Fibroblast of gingiva (primary cell): ENCODE measurements at regions not wholly inside any gene's neighbourhood (a gene's known extent, or its start where the extent isn't known, plus 50 kb on each side); places are given as distances from the start of the nearest gene placed in this dataset.

Experiments
- DNase-seq: peaks from one replicate; pipeline ENCODE4 v3.0.0-alpha.2; 2011; ENCODE audit warnings: low read depth

DNA sequence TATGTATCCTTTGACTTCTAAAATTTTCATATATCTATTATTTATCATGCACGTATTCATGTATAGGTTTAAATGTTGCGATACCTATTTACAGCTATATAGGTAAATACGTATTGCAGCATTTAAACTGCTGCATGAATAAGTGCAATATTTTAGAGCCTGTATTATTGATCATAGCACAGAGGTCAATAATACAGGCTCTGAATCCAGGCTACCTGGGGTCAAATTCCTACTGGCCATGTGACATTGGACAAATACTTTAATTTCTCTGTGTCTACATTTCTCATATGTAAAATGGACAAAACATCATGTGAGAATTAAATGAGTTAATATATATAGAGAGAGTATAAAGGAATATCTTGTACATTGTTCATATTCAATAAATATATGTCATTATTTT lies 352.9 kb upstream of the ROBO2 start:
- no peak for DNase-seq

DNA sequence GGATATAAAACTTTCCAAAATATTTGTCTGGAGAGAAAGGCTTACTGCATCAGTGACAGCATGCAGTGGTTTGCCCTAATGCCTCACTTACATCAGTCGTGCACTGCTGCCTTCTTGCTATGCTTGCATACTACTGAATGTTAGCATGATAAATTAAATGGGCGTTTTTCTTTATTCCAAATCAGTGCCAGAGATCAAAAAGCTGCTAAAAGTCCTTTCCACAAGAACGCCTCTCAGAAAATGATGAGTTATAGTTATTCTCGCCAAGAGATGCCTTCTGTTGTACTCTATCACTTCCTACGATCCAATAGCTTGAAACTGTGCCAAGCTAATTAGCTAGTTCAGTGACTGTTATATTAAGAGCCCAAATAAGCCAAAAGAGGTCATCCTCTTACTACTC lies 345.8 kb upstream of the ROBO2 start:
- DNase-seq, result no peak

DNA sequence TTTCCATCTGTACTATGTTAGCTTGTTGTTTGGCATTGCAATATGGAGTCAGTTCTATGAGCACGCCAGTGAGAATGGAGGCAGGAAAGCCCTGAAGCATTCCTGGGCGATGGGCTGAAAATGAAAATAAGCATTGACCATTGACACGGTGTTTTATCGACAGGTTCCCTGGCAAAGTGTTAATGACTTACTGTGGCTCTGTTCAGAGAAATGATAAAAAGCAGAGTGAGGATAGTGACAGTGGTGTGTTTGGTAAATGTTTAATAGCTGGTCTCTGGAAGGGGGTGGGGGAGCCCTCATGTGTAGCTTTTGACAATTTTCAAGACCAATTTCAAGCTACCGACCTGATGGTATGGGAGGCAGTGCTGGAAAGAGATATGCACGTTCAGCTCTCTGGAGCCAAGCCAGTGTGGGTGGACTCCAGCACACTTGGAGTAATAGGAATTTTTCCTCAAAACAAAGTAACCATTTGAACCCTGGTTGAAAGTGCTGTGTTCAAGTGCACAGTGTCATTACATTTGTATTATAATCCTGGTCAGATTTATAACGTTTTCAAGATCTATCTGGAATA lies 341.7 kb upstream of the ROBO2 start:
- DNase-seq, result no peak

DNA sequence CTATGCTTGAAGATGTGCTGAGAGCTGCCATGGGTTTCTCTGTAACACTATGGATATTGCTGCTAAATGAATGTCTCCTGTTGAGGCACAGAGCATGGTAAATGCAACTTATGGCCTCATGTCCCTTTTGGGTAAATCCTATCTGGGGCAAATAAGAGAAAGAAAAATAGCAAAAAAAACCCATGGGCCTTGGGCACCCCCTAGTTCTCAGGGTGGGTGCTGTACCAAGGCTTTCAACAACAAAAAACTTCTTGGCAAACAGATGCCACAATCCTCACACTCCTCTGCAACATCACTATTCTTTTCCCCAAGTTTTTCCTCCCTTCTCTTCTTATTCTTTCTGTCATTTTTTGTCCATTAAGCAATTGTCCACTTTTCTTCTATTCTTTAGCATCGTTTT lies 340.1 kb upstream of the ROBO2 start:
- DNase-seq, result no peak

DNA sequence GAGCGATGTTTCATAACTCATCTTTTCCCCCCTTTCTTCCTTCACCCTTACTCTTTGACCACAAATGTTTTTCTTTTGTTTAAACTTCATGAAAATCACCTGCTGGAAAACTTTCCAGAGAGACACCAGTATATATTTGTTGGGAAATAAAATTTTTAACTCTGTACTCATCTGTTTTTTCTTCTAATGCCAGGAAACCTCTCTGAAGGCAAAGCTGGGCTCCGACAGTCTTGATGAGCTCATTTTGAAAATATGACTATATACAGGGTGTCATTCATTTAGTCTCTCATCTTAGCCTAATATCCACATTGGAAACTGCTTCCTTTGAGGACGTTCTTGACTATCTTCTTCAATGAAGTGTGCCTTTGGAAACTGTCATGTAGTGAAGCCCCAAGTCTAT lies 339.6 kb upstream of the ROBO2 start:
- peak; percentile 1 for DNase-seq

DNA sequence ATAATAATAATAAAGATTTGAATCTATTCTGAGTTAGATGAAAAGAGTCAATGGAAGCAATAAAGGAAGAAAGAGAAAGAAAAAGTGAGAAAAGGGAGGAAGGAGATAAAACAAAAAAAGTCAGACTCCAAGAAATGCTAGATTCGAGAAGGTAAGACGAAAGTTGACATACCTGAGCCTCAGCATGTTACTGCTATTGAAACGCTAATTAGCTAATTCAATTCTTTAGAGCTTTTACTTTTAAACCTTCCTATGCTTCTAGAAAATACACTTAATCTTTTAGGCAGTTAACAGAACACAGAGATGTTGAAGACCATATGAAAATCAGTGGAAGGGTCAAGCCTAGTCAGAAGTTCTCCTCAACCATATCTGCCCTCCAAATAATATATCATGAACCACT lies 337.2 kb upstream of the ROBO2 start:
- no peak for DNase-seq

DNA sequence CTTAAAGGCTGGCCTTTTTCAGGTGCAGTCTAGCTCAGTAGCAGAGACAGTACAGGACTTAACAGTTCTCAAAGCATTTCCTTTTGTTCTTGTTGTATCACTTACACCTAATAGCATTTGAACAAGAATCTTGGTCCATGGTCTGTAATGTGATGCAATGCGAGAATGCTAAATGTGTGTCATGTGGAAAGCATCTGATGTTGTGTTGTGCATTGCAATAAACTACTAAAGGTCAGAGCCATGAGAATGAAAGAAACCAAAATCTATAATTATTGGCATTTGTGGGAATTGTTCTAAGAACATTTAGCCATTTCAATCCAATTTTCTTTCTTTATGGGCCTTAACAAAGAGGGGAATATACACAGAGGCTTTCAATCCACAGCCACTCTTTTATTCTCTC lies 324.5 kb upstream of the ROBO2 start:
- peak; percentile 15 for DNase-seq

DNA sequence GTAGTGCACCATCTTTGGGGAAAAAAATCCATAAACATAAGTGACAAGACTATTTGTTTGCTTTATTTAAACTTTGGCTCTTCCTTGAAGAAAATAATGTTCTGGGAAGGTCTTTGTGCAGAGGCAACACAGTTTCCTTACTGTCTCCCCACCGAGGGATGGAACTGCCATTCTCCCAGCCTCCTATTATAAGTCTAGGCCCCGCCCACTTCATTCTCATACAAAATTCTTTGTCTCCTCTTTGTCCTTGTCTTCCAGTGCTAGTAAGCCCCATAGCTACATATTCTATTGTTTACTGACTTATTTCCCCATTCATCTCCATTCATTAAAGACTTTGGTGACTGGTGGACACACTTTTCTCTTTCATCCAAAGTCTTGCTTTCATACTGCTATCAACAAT lies 316.5 kb upstream of the ROBO2 start:
- DNase-seq, result no peak

DNA sequence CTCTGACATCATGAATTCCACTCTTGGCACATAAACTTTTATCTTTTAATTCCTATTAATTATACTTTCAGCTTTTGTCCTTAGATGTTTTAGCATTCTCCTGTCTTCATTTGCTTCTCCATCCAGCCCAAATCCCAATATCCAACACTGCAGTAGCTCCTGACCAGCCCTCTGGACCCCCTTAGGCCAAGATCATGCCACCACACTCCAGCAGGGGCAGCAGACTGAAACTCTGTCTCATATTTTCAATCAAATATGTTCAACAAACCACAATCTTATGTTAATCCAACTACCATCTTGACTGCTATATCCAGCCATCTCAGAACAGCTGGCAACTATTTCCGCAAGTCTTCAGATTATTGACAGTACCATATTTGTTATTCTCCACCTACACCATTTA lies 315.8 kb upstream of the ROBO2 start:
- no peak for DNase-seq

DNA sequence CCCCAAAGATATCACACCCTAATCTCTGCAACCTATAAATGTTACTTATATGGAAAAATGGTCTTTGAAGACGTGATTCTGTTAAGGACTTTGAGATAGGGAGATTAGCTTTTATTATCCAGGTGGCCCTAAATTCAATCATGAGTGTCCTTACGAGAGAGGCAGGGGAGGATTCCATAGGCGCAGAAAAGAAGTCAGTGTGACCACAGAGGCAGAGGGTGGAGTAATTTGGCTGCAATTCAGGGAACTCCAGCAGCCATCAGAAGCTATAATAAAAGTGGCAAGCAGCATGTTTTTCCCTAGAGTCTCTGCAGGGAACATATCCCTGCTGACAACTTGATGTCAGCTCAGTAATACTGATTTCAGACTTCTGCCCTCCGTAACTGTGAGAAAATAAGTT lies 315.2 kb upstream of the ROBO2 start:
- no peak for DNase-seq

DNA sequence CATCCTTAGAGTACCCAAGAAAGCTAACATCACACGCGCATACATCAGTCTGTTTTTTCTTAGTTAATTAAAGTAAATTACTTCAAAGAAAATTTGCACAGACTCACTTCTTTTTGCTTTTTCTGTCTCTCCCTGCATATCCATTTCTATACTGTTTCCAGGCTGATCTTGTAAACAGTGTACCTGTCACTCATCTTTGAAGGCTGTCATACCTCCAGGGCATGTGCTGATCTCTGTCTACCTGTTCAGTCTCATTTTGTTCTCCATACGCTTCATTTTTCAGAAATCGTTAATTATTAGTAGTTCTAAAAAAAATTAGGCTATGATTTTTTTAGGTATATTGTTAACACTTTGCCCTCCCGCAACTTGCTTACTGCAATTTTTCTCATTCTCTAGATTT lies 313.9 kb upstream of the ROBO2 start:
- DNase-seq, result no peak

DNA sequence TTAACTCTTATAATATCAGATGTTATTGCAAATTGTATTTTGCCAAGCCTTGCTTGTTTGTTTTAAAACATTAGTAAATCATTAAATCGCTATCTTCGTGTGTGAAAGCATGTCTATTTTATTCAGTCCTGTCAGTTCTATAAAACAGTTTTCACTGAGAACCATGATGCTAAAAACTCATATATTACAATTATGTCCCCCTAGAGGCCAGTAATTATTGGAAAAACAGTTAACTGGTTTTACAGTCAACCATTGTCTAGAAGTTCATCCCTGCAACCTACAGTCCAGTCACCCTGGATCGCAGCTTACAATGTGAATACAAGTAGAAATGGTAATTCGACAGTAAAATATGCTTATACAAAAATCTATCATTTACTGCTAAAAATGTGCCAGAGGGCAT lies 311.5 kb upstream of the ROBO2 start:
- DNase-seq, result no peak

DNA sequence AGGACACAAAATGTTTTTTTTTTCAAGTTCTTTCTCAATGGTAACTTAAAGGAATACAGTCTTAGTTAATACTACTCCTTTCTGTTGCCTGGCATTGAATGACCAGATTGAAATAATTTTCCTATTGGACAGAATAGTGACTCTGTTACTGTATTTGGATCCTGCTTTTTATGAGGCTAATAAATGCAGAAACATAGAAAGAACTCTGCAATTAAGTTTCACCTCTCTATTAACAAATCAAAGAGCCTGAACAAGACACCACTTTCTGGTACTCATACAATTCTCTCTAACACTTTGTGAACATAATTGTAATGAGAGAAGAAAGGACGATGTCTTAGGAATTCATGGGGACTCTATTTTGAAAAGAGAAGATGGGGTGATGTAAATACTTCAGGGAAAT lies 308.4 kb upstream of the ROBO2 start:
- DNase-seq, result no peak

DNA sequence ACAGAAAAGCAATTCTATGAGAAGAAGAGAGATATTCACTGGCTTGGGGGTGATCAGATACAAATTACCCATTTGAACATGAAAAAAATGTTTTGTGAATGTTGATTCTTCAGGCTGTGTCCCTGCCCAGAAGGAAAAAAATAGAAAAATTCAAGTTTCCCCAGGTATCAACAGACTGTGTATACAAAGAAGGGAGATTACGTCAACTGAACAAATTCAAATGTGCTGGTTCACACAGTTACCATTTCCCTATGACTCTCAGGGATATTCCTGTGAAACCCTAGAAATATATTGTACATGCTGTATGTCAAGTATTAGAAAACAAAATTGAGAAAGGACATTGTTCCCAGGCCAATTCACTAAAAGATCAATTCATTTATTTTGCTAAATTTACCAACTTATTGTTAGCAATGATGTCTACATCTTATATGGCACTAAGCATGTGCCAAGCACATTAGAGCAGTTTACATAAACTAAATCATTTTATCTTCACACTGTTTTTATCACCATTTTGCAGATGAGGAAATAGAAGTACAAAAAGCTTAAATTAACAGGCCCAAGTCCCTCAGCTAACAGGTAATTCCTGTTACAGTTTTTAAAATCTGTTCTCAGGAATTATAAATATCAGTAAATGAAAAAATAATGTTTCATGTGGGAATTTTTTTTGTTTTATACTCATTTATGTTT lies 306.7 kb upstream of the ROBO2 start:
- DNase-seq, result no peak

DNA sequence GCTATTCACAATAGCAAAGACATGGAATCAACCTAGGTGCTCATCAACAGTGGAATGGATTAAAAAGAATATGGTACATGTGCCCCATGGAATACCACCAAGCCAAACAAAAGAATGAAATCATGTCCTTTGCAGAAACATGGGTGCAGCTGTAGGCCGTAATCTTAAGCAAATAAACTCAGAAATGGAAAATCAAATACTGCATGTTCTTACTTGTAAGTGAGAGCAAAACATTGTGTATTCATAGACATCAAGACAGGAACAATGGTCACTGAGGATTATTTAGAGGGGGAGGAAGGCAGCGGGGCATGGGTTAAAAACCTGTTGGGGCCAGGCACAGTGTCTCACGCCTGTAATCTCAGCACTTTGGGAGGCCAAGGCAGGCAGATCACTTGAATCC lies 304.7 kb upstream of the ROBO2 start:
- DNase-seq, result no peak

DNA sequence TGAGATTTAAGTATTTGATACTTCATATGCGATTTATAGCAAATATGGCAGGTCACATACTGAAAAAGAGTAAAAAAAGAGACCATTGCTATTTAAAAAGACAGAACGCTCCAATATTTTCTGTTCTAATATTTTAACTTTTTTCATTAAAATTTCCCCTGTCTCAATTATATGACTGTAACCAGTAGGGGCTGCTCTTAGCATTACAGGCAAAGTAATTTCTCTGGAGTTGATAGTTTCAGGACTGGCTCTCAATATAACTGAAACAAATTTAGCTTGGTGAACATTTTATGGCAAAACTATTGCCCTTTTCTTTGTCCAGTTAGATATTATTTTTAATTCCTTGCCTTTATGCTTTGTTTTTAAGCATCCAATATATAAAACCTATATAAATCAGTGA lies 286.3 kb upstream of the ROBO2 start:
- no peak for DNase-seq

DNA sequence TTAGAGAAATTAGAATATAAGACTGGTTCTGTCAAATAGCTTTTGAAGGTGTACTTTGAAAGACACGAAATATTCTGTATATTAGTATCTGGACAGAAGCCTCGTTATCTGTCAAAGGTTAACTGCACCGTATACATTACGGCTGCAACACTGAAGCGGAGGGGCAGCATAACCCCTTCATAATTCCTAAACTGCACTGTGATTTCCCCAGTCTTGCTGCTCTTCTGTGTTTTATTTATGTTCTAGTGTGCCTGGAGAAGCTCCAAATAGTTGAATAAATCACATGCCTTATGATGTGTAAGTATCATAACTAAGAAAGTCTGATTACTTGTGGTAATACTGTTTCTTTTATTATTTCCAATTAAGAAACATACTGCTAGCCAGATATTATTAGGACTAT lies 285.7 kb upstream of the ROBO2 start:
- DNase-seq, result no peak

DNA sequence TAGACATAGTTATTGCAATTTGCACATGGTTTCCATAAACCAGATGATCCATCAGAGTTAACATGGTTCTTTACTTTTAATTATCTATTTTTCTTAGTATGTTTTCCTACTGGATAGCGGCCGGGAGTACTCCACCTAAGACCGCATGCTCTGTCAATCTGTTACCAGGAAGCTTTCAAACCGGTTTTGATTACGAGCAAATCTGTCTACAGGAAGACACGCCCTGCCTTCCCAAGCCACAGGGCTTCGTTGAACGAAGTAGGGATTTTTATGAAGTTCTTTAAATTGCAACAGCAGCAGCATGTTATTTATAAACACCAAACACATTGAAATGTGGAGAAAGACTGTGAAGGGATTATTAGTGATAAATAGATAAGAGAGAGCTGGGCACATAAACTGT lies 283.3 kb upstream of the ROBO2 start:
- DNase-seq, result no peak

DNA sequence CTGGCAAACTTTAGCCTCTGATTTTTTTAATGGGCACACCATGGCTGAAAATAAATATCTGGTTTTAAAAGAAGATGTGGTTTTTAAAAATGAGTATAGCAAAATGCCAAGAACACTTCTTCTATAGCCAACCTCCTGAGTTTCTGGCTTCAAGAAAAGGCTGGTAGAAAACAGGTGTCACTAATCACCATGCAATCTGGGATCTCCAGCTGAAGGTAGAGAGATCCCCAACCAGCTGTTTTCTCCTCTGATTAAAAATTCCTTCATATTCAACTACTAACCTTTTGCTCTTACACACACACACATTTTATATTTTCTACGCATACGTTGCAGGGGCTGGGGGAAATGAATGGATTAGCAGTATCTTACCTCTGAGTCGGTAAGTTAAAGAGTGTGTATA lies 279.6 kb upstream of the ROBO2 start:
- DNase-seq, result no peak

DNA sequence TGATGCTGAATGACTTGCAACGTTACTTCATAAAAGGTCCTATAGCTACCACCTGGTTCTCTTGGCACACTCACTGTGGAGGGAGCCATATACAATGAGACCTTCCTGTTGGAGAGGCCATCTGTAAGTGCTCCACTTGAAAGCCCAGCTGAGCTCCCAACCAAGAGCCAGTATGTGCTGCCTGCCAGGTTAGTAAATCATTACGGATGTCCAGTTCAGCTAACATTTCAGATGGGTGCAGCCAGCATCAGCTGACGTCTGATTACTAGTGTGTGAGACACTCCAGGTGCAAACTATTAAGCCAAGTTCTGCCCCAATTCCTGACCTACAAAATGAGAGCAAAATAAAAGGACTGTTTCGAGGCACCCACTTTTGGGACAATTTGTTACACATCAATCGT lies 274.4 kb upstream of the ROBO2 start:
- DNase-seq, result no peak

DNA sequence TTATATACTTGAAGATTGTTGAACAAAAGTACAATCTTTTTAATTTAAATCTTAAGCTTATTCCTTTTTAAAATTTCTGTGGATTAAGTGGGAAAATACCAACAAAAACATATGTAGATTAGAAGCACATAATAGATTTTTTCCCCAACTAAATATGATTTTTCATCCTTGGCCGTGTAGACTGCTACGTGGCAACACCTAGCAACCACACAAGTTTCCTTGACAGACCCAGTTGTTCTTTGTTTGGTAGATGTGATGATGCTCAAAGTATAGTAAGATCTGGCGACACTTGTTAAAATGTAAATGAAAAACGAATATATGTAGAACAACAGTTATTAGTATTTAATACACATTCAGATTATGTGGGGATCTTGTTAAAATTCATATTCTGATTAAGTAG lies 271.0 kb upstream of the ROBO2 start:
- DNase-seq, result no peak

DNA sequence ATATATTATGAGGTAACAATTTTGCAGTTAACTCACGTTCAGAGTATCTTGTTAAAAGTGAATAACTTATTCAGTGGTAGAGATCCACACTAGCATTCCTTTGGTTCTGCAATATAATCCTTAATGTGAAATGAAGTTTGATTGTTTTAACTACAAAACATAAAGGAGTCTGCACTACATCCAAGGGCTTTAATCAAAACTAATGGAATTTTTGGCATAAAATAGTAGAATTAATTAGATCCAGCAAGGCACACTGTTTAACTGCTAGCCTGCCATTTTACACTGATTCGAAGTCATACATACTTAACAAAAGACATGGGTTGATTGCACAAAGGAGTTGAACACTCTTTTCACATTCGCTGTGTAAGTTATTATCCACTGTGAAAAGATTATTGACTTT lies 263.0 kb upstream of the ROBO2 start:
- no peak for DNase-seq

DNA sequence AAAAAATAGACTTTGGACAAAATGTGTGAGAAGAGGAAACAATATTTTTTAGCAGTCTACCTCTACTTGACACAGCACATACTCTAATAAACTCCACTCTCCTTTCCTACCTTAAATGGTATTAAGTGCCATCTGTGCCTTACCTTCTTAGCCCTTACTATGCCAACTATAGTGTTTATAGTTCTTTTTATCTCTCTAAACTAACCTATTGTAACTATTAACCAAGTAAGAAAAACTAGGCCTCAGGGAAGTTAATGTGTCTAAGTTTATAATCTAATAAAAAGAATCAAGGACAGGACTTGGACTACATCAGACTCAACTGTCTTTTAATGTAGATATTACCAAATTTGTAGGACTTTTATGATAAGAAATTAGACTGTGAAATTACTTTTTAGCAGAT lies 251.7 kb upstream of the ROBO2 start:
- no peak for DNase-seq

DNA sequence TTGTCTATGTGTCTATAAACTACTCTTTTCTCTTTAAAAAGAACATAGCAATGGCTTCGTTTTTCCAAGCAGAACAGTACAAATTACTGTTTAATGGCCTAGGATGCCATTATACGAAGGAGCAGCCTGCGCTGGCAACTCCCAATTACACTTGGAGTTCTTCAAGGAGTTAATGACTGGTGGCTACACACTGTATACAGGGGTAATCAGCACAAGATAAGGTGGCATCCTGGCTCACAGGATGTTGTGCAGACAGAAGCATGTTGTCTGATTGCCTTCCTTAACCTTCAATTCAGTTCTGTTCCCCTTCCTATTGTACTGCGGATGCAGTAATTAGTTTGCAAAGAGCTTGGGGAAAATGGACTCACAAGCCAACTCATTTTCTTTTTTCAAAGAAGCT lies 250.7 kb upstream of the ROBO2 start:
- no peak for DNase-seq

DNA sequence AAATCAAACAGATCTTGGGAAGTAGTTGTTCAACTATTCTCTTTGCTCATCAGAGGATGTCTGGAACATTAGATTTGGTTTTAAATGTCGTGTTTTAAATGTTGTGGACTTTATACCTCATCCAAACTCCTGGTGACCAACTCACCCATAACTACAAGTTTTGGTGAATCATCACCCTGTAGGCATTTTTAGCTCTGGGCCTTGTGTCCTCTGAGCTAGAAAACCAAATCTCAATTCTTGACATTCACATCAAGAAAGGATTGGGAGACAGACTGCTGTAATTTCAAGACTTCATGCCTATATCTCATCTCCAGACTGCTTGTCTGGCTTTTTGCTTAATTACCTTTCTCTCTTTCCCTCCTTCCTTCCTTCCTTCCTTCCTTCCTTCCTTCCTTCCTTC lies 228.5 kb upstream of the ROBO2 start:
- DNase-seq, result no peak
